ENCODE measurements at regions not wholly inside any gene's neighbourhood (a gene's known extent, or its start where the extent isn't known, plus 50 kb on each side); places are given as distances from the start of the nearest gene placed in this dataset.
"Not testable (repeated sequence)": the region's sequence is repeated elsewhere in the genome, so short reads cannot be mapped to it uniquely, and the experiment has no call there.

DNA sequence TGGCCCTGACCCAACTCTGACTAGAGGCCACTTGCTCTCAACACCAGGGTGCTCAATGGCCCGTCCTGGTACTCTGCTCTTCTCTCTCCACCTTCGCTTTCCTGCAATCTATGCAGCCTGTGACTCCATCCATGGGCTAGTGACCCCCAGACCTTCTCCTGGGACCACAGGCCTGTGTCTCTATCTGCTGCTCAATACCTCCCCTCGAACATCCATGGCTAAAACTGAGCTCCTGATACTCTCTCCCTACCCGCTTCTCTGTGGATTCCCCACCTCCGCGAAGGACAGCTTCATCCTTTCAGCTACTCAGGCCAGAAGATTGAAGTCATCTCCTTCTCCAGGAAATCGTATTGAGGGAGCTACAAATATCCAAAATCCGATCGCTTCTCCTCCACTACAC, 363.4 kb downstream of the OR4F29 start:
- intact Hi-C loops (cut with micrococcal nuclease; ENCODE audit: unreplicated experiment); H3K36me3 Mint-ChIP-seq (ENCODE audit: insufficient read depth, unreplicated experiment); BruUV-seq (replicated peaks); H3K4me1 Mint-ChIP-seq (ENCODE audit: low read depth, unreplicated experiment); H3K9me3 Mint-ChIP-seq (ENCODE audit: unreplicated experiment); H3K4me3 ChIP-seq (ENCODE audit: low read depth, low read length); H3K27me3 Mint-ChIP-seq (ENCODE audit: insufficient read depth, unreplicated experiment); H3K36me3 ChIP-seq (ENCODE audit: control insufficient read depth, insufficient read depth, low read length); H3K27me3 ChIP-seq (replicated peaks; ENCODE audit: control insufficient read depth, insufficient read depth, low read length); H3K9me3 ChIP-seq; POLR2A ChIA-PET; CTCF ChIA-PET; DNase-seq; H3K27ac Mint-ChIP-seq (ENCODE audit: unreplicated experiment); H3K4me3 Mint-ChIP-seq (ENCODE audit: unreplicated experiment); H3K4me1 ChIP-seq: not testable (repeated sequence)

DNA sequence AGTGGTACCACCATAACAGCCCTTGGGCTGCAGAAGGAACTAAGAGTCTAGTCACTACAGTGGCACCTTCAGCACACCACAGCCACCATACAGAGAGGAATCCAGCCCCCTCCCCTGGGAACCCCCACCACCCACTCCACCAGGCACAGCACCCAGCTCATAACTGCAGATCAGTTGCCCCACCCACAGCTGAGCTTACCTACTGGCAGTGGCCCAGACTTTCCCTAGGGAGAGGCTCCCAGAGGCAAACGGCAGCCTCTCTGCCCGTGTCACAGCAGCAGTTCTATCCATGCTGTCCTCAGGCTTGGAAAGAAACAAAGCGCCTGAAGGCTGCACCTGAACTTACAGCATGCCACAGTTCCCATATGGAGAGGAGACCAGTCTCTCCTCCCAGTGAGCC, 372.3 kb downstream of the OR4F29 start:
- H3K4me1 Mint-ChIP-seq (ENCODE audit: low read depth, unreplicated experiment); H3K27ac Mint-ChIP-seq (ENCODE audit: unreplicated experiment); DNase-seq; CTCF ChIA-PET; H3K9me3 Mint-ChIP-seq (ENCODE audit: unreplicated experiment); intact Hi-C loops (cut with micrococcal nuclease; ENCODE audit: unreplicated experiment); H3K27me3 Mint-ChIP-seq (ENCODE audit: insufficient read depth, unreplicated experiment); H3K4me1 ChIP-seq; H3K27me3 ChIP-seq (replicated peaks; ENCODE audit: control insufficient read depth, insufficient read depth, low read length); H3K4me3 Mint-ChIP-seq (ENCODE audit: unreplicated experiment); POLR2A ChIA-PET; H3K36me3 Mint-ChIP-seq (ENCODE audit: insufficient read depth, unreplicated experiment); H3K9me3 ChIP-seq; H3K4me3 ChIP-seq (ENCODE audit: low read depth, low read length); H3K36me3 ChIP-seq (ENCODE audit: control insufficient read depth, insufficient read depth, low read length); BruUV-seq (replicated peaks): not testable (repeated sequence)

DNA sequence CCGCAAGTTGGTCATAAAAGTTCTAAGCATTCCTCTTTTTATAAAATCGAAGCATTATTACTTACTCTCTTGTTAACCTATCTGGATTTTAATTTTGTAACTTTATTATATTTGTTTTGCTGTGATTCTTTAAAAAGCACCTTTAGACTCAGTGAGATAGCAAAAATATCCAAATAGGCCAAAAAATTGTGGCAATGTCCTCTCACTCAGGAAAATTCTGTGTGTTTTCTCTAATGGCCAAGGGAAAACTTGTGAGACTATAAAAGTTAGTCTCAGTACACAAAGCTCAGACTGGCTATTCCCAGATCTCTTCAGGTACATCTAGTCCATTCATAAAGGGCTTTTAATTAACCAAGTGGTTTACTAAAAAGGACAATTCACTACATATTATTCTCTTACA, 386.4 kb downstream of the OR4F29 start, which contains the start of gene OR4F5:
Gene OR4F5, plus strand, starts transcription at position 301 of the 400 bp plus-strand sequence.
- CTCF ChIA-PET; POLR2A ChIA-PET; H3K4me3 ChIP-seq (ENCODE audit: low read depth, low read length); BruUV-seq (replicated peaks); H3K27ac Mint-ChIP-seq (ENCODE audit: unreplicated experiment); H3K27me3 Mint-ChIP-seq (ENCODE audit: insufficient read depth, unreplicated experiment); H3K4me1 ChIP-seq; H3K9me3 ChIP-seq; intact Hi-C loops (cut with micrococcal nuclease; ENCODE audit: unreplicated experiment); H3K36me3 ChIP-seq (ENCODE audit: control insufficient read depth, insufficient read depth, low read length); H3K4me1 Mint-ChIP-seq (ENCODE audit: low read depth, unreplicated experiment); H3K4me3 Mint-ChIP-seq (ENCODE audit: unreplicated experiment); H3K9me3 Mint-ChIP-seq (ENCODE audit: unreplicated experiment); H3K27me3 ChIP-seq (replicated peaks; ENCODE audit: control insufficient read depth, insufficient read depth, low read length); H3K36me3 Mint-ChIP-seq (ENCODE audit: insufficient read depth, unreplicated experiment); DNase-seq: not testable (repeated sequence)

DNA sequence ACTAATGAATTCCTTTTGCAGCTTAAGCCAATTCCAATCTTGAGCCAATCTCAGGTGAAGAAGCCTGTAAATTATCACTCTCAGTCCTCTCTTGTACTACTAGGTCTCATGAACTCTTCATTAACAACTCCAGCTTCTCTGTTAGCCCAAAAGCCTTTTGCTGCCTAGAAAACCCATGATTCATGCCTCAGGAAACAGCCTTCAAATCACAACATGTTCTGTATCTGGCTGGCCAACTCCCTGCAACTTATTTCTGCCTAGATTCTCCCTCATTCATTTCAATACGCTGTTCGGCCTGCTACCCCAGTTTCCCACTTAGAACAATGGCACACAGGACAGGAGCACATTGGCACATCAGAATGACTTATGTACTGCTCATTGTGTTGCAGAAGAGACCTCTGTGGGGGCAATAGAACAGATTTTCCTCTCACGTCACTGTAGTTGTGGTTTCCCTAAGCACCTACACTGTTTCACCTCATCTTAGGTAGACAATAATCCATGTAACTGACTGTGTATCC, 395.4 kb downstream of the OR4F29 start:
- H3K9me3 ChIP-seq; CTCF ChIA-PET; H3K27ac Mint-ChIP-seq (ENCODE audit: unreplicated experiment); H3K4me3 Mint-ChIP-seq (ENCODE audit: unreplicated experiment); intact Hi-C loops (cut with micrococcal nuclease; ENCODE audit: unreplicated experiment); H3K36me3 Mint-ChIP-seq (ENCODE audit: insufficient read depth, unreplicated experiment); DNase-seq; POLR2A ChIA-PET; H3K4me1 ChIP-seq; H3K36me3 ChIP-seq (ENCODE audit: control insufficient read depth, insufficient read depth, low read length); H3K4me3 ChIP-seq (ENCODE audit: low read depth, low read length); H3K4me1 Mint-ChIP-seq (ENCODE audit: low read depth, unreplicated experiment); H3K27me3 ChIP-seq (replicated peaks; ENCODE audit: control insufficient read depth, insufficient read depth, low read length); BruUV-seq (replicated peaks); H3K9me3 Mint-ChIP-seq (ENCODE audit: unreplicated experiment); H3K27me3 Mint-ChIP-seq (ENCODE audit: insufficient read depth, unreplicated experiment): not testable (repeated sequence)

DNA sequence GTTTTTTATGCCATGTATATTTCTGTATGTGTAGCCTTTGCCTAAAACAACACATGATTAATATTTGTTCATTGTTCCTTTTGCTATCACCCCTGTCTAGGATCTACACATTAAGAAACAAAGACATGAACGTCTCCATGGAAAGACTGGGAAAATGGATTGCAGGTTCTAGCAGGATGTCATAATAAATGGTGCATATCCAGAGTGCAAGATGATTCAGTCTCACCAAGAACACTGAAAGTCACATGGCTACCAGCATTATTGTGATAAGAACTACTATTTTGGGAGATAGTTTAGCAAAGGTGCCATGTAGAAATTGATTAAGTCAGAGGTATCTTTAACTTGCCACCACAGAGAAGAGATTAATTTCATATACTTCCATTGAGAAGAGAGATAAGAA, 398.3 kb downstream of the OR4F29 start:
- BruUV-seq (replicated peaks); H3K36me3 ChIP-seq (ENCODE audit: control insufficient read depth, insufficient read depth, low read length); H3K9me3 Mint-ChIP-seq (ENCODE audit: unreplicated experiment); H3K36me3 Mint-ChIP-seq (ENCODE audit: insufficient read depth, unreplicated experiment); DNase-seq; H3K4me1 Mint-ChIP-seq (ENCODE audit: low read depth, unreplicated experiment); POLR2A ChIA-PET; H3K9me3 ChIP-seq; intact Hi-C loops (cut with micrococcal nuclease; ENCODE audit: unreplicated experiment); H3K27me3 ChIP-seq (replicated peaks; ENCODE audit: control insufficient read depth, insufficient read depth, low read length); H3K27me3 Mint-ChIP-seq (ENCODE audit: insufficient read depth, unreplicated experiment); H3K27ac Mint-ChIP-seq (ENCODE audit: unreplicated experiment); H3K4me1 ChIP-seq; H3K4me3 ChIP-seq (ENCODE audit: low read depth, low read length); CTCF ChIA-PET; H3K4me3 Mint-ChIP-seq (ENCODE audit: unreplicated experiment): not testable (repeated sequence)

DNA sequence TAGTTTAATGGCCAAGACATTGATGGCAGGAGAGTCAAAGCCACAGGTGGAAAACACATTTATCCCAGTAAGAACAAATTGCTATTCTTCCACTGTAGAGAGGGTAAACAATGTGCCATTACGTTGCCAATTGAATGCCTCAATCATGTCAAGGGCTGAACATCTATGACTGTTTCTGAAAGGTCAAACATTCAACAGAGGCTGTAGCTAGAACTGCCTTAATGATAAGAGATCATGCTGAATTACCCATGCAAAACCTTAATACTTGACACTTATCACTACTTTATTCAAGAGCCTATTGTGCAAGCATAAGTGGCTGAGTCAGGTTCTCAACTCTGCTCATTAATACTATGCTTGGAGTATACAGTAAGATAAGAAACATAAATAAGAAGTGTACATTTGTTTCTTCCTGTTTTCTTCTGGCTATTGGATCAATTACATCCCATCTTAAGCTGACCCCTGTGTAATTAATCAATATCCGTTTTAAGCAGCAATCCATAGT, 409.5 kb downstream of the OR4F29 start:
- H3K27ac Mint-ChIP-seq (ENCODE audit: unreplicated experiment); DNase-seq; H3K4me3 Mint-ChIP-seq (ENCODE audit: unreplicated experiment); H3K4me1 ChIP-seq; H3K9me3 Mint-ChIP-seq (ENCODE audit: unreplicated experiment); intact Hi-C loops (cut with micrococcal nuclease; ENCODE audit: unreplicated experiment); H3K36me3 ChIP-seq (ENCODE audit: control insufficient read depth, insufficient read depth, low read length); H3K4me1 Mint-ChIP-seq (ENCODE audit: low read depth, unreplicated experiment); H3K27me3 Mint-ChIP-seq (ENCODE audit: insufficient read depth, unreplicated experiment); POLR2A ChIA-PET; H3K9me3 ChIP-seq; H3K36me3 Mint-ChIP-seq (ENCODE audit: insufficient read depth, unreplicated experiment); CTCF ChIA-PET; H3K4me3 ChIP-seq (ENCODE audit: low read depth, low read length); BruUV-seq (replicated peaks); H3K27me3 ChIP-seq (replicated peaks; ENCODE audit: control insufficient read depth, insufficient read depth, low read length): not testable (repeated sequence)

DNA sequence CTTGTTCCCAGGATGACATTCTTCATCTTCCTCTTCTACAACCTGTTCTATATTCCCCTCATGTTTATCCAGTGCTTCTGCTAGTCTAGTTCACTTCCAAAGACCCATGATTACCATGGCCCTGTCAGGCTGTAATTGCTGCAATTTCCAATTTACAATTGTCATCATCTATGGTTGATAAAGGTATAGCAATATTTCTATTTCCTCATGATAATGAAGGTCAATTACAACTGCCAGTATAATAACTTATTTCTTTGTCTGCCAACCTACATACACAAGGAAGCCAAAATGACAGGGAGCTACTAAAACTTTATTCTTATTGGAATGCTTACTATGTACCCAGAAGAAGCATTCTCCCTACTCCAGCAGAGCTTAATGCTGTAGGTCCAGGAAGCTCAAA, 410.3 kb downstream of the OR4F29 start:
- CTCF ChIA-PET, POLR2A ChIA-PET: not testable (repeated sequence)

More for the DNA sequence above, 410.3 kb downstream of the OR4F29 start:
- H3K27me3 ChIP-seq (replicated peaks; ENCODE audit: control insufficient read depth, insufficient read depth, low read length); H3K27ac Mint-ChIP-seq (ENCODE audit: unreplicated experiment); BruUV-seq (replicated peaks); H3K9me3 Mint-ChIP-seq (ENCODE audit: unreplicated experiment); H3K4me1 ChIP-seq; H3K36me3 ChIP-seq (ENCODE audit: control insufficient read depth, insufficient read depth, low read length); H3K27me3 Mint-ChIP-seq (ENCODE audit: insufficient read depth, unreplicated experiment); H3K4me3 Mint-ChIP-seq (ENCODE audit: unreplicated experiment); H3K36me3 Mint-ChIP-seq (ENCODE audit: insufficient read depth, unreplicated experiment); H3K4me3 ChIP-seq (ENCODE audit: low read depth, low read length); DNase-seq; intact Hi-C loops (cut with micrococcal nuclease; ENCODE audit: unreplicated experiment); H3K9me3 ChIP-seq; H3K4me1 Mint-ChIP-seq (ENCODE audit: low read depth, unreplicated experiment): not testable (repeated sequence)

Data from Caco-2 (cell line).